ENCODE measurements at regions not wholly inside any gene's neighbourhood (a gene's known extent, or its start where the extent isn't known, plus 50 kb on each side); places are given as distances from the start of the nearest gene placed in this dataset.

GRCh38 chr18:22467760-22468553 is 50.2 kb upstream of the CTAGE1 start:
- DNase-seq = no peak

GRCh38 chr18:22468554-22468891 is 50.8 kb upstream of the CTAGE1 start:
- no peak for DNase-seq

GRCh38 chr18:22469061-22469734 is 51.5 kb upstream of the CTAGE1 start:
- DNase-seq = no peak

GRCh38 chr18:22469926-22470247 is 52.2 kb upstream of the CTAGE1 start:
- DNase-seq = no peak

GRCh38 chr18:22470248-22471235 is 52.8 kb upstream of the CTAGE1 start:
- no peak for DNase-seq

GRCh38 chr18:22471546-22472131 is 53.9 kb upstream of the CTAGE1 start:
- no peak for DNase-seq

- DNase-seq = no peak
These were observed 55.7 kb upstream of the CTAGE1 start for GRCh38 chr18:22473366-22473765.

- DNase-seq = no peak
These were observed 57.8 kb upstream of the CTAGE1 start for GRCh38 chr18:22475426-22476100.

GRCh38 chr18:22477222-22477621 is 59.5 kb upstream of the CTAGE1 start:
- no peak for DNase-seq

- DNase-seq = no peak
These were observed 65.2 kb upstream of the CTAGE1 start for GRCh38 chr18:22482948-22483347.

- DNase-seq = no peak
These were observed 65.7 kb upstream of the CTAGE1 start for GRCh38 chr18:22483407-22483806.

GRCh38 chr18:22484471-22484870 is 66.8 kb upstream of the CTAGE1 start:
- no peak for DNase-seq

- DNase-seq = no peak
These were observed 68.1 kb upstream of the CTAGE1 start for GRCh38 chr18:22485808-22486244.

GRCh38 chr18:22486667-22487066 is 69.0 kb upstream of the CTAGE1 start:
- no peak for DNase-seq

GRCh38 chr18:22488554-22488953 is 70.8 kb upstream of the CTAGE1 start:
- no peak for DNase-seq

- no peak for DNase-seq
These were observed 72.0 kb upstream of the CTAGE1 start for GRCh38 chr18:22489704-22490103.

- DNase-seq = no peak
These were observed 72.7 kb upstream of the CTAGE1 start for GRCh38 chr18:22490429-22490846.

- no peak for DNase-seq
These were observed 75.5 kb upstream of the CTAGE1 start for GRCh38 chr18:22493255-22493654.

GRCh38 chr18:22493940-22494339 is 76.2 kb upstream of the CTAGE1 start:
- DNase-seq = no peak

- DNase-seq = no peak
These were observed 77.1 kb upstream of the CTAGE1 start for GRCh38 chr18:22494771-22495170.

- DNase-seq = no peak
These were observed 81.7 kb upstream of the CTAGE1 start for GRCh38 chr18:22499421-22499820.

GRCh38 chr18:22503803-22504202 is 86.1 kb upstream of the CTAGE1 start:
- no peak for DNase-seq
